Urinary bladder (tissue), 3 donors: ENCODE measurements at regions not wholly inside any gene's neighbourhood (a gene's known extent, or its start where the extent isn't known, plus 50 kb on each side); places are given as distances from the start of the nearest gene placed in this dataset.

Source experiments
- DNase-seq: peaks from one replicate; pipeline ENCODE4 v3.0.0-alpha.2; 2015; ENCODE audit errors: extremely low spot score
- H3K27ac ChIP-seq: one replicate; pipeline ENCODE4 v1.5.1; 2013; ENCODE audit warnings: low read depth, mild to moderate bottlenecking, moderate library complexity
- H3K36me3 ChIP-seq: one replicate; pipeline ENCODE4 v1.6.1; 2013; ENCODE audit warnings: mild to moderate bottlenecking, moderate library complexity; ENCODE audit not compliant: insufficient read depth
- H3K4me1 ChIP-seq: one replicate; pipeline ENCODE4 v1.6.1; 2013; ENCODE audit warnings: mild to moderate bottlenecking, moderate library complexity; ENCODE audit not compliant: insufficient read depth
- H3K4me3 ChIP-seq: one replicate; pipeline ENCODE4 v1.5.1; 2013; ENCODE audit warnings: low read depth, low read length
- WGBS: extraction: QIAGEN DNeasy Blood & Tissue Kit; methylation state at CpG from one replicate; pipeline ENCODE4 v1.1.7; 2013; 5-methylcytosine and 5-hydroxymethylcytosine counted together
- donor health status: healthy with polysubstance abuse.
- donor health status: healthy.

GRCh38 chr4:67054896-67055295 is 490.4 kb downstream of the CENPC start:
- Histone ChIP-seq H3K27ac (no peak overlapping the region), H3K4me1 (no peaks in the 10 kb centered on the region), H3K36me3 (no peaks in the 10 kb centered on the region), H3K4me3 (no peak overlapping the region)
- no peak for DNase-seq

- Histone ChIP-seq H3K4me1 (no peaks in the 10 kb centered on the region), H3K27ac (no peak overlapping the region), H3K4me3 (no peak overlapping the region), H3K36me3 (no peaks in the 10 kb centered on the region)
- DNase-seq = no peak
- 71% methylated on average over 10 of the region's 10 CpGs for WGBS
Observed at GRCh38 chr4:67052814-67053675, 492.3 kb downstream of the CENPC start.

- H3K4me1 ChIP-seq = no peaks in the 10 kb centered on the region
- no peaks in the 10 kb centered on the region for H3K36me3 ChIP-seq
- H3K4me3 ChIP-seq = no peak overlapping the region
- DNase-seq = no peak
- H3K27ac ChIP-seq = no peak overlapping the region
- WGBS = 49% methylated on average over 4 of the region's 4 CpGs
Observed at GRCh38 chr4:67051000-67051789, 494.1 kb downstream of the CENPC start.

GRCh38 chr4:67049446-67049845 is 495.9 kb downstream of the CENPC start:
- H3K4me1 ChIP-seq = no peaks in the 10 kb centered on the region
- no peak overlapping the region for H3K4me3 ChIP-seq
- whole genome bisulfite sequencing = 71% methylated on average over 2 of the region's 2 CpGs
- no peak for DNase-seq
- H3K36me3 ChIP-seq = no peaks in the 10 kb centered on the region
- H3K27ac ChIP-seq = no peak overlapping the region

- 65% methylated on average over 2 of the region's 2 CpGs for WGBS
- Histone ChIP-seq H3K4me3 (no peak overlapping the region), H3K36me3 (no peaks in the 10 kb centered on the region), H3K4me1 (no peaks in the 10 kb centered on the region), H3K27ac (no peak overlapping the region)
- DNase-seq = no peak
Observed at GRCh38 chr4:67048530-67048929, 496.8 kb downstream of the CENPC start.

GRCh38 chr4:67040315-67040714 is 505.0 kb downstream of the CENPC start:
- no peak for DNase-seq
- 38% methylated on average over 2 of the region's 2 CpGs for WGBS

GRCh38 chr4:67038228-67038566 is 507.1 kb downstream of the CENPC start:
- WGBS = 56% methylated on average over 4 of the region's 4 CpGs
- no peaks in the 10 kb centered on the region for H3K4me1 ChIP-seq
- DNase-seq = no peak
- no peak overlapping the region for H3K27ac ChIP-seq
- no peak overlapping the region for H3K4me3 ChIP-seq
- H3K36me3 ChIP-seq = no peaks in the 10 kb centered on the region

More at GRCh38 chr4:67040315-67040714, 505.0 kb downstream of the CENPC start:
- Histone ChIP-seq H3K36me3 (no peaks in the 10 kb centered on the region), H3K27ac (no peak overlapping the region), H3K4me1 (no peaks in the 10 kb centered on the region), H3K4me3 (no peak overlapping the region)

- Histone ChIP-seq H3K4me1 (no peaks in the 10 kb centered on the region), H3K4me3 (no peak overlapping the region), H3K27ac (no peak overlapping the region), H3K36me3 (no peaks in the 10 kb centered on the region)
- DNase-seq = no peak
Observed at GRCh38 chr4:67037504-67038227, 507.6 kb downstream of the CENPC start.

- H3K4me1 ChIP-seq = no peaks in the 10 kb centered on the region
- no peaks in the 10 kb centered on the region for H3K36me3 ChIP-seq
- no peak for DNase-seq
- H3K27ac ChIP-seq = no peak overlapping the region
- no peak overlapping the region for H3K4me3 ChIP-seq
Observed at GRCh38 chr4:67036791-67037190, 508.5 kb downstream of the CENPC start.

GRCh38 chr4:67035986-67036385 is 509.3 kb downstream of the CENPC start:
- 55% methylated on average over 1 of the region's 1 CpG for WGBS
- DNase-seq = no peak
- no peaks in the 10 kb centered on the region for H3K4me1 ChIP-seq
- no peaks in the 10 kb centered on the region for H3K36me3 ChIP-seq
- H3K27ac ChIP-seq = no peak overlapping the region
- no peak overlapping the region for H3K4me3 ChIP-seq

GRCh38 chr4:67035501-67035900 is 509.8 kb downstream of the CENPC start:
- no peak for DNase-seq
- no peaks in the 10 kb centered on the region for H3K4me1 ChIP-seq
- 20% methylated on average over 2 of the region's 2 CpGs for WGBS
- no peak overlapping the region for H3K27ac ChIP-seq
- no peaks in the 10 kb centered on the region for H3K36me3 ChIP-seq
- H3K4me3 ChIP-seq = no peak overlapping the region

GRCh38 chr4:67030636-67031035 is 514.7 kb downstream of the CENPC start:
- Histone ChIP-seq H3K4me1 (no peaks in the 10 kb centered on the region), H3K27ac (no peak overlapping the region), H3K36me3 (no peaks in the 10 kb centered on the region), H3K4me3 (no peak overlapping the region)
- DNase-seq = no peak

GRCh38 chr4:67020438-67020797 is 524.9 kb downstream of the CENPC start:
- DNase-seq = no peak
- 81% methylated on average over 1 of the region's 1 CpG for WGBS
- Histone ChIP-seq H3K36me3 (no peaks in the 10 kb centered on the region), H3K4me3 (no peak overlapping the region), H3K4me1 (no peaks in the 10 kb centered on the region), H3K27ac (no peak overlapping the region)
